IPS DF 4.7 (cell line): ENCODE measurements at regions not wholly inside any gene's neighbourhood (a gene's known extent, or its start where the extent isn't known, plus 50 kb on each side); places are given as distances from the start of the nearest gene placed in this dataset.
A peak's percentile ranks its signal among the peaks of the same experiment; 100 is the strongest.

Experiments
- DNase-seq: peaks from one replicate; pipeline ENCODE4 v3.0.0-alpha.2; 2013; ENCODE audit warnings: low spot score; ENCODE audit errors: extremely low read depth

DNA sequence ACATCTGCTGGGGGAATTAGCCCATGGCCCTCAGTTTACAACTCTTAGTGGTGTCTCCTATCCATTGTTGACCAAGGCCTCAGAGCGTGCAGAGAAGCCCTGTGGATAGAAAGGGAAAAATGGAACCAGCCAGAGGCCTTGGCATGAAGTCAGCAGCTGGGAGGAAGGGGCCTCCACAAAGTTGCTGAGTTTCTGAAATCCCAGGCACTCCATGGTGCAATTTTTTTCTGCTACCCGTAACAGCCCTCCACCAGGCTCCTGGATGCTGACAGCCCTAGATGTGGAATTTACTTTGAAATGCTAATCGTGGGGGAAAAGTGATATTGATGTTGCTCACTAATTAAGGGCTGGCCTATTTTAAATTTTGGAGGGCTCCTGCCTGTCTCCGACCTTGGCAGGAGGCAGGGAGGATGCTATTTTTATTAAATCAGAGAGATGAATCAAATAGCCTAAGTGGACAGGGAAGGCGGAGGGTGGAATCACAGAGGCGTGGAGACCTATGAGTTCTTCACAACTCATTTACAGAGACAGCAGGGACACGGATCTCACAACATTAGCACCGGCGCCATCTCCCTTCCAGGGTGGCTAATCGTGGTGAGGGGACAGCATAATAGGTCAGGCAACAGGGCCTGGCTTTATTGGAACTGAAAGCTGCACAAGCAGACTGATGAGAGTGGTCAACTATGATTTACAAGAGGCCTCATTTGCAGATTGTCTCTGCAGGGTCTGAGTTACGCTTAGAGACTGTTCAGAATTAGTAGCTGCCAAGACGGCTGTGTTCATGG lies 99.8 kb upstream of the WSCD2 start:
- DNase-seq: no peak

- no peak for DNase-seq
Measured at GRCh38 chr12:108033090-108033489, 96.0 kb upstream of the WSCD2 start.

DNA sequence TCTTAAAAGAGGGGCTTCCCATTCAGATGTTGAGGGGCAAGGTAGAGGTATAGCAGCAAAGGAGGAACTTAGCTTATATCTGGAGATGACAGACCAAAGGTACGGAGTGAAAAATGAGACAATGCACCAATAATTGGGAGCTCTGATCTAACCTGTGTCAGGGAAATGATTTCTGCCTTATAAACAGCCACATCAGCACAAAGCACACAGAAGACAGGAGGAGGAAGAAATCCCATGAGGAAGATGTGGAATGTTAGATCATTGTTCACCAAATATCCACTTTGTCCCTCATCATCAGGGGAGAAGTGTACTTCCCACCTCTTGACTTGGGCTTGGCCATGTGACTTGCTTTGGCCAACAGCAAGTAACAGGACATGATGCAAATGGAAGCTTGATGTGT lies 93.7 kb upstream of the WSCD2 start:
- DNase-seq: no peak

DNA sequence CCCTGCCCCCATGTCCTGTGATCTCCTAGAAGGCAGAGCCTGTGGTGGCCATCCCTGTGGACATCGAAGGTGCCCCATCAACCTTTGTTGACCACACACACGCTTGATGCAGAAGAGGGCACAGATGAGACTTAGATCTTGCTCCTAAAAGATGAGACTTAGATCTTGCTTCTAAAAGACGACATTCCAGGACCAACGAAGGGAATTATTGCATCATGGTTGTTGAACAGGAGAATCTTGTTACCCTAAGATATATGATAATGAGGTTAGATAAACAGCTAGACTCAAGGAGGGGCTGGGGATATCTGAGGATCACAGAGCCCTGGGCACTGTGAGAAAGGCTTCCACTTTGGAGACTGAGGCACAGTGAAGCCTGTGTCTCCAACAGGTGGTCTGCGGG lies 91.1 kb upstream of the WSCD2 start:
- DNase-seq: no peak

DNA sequence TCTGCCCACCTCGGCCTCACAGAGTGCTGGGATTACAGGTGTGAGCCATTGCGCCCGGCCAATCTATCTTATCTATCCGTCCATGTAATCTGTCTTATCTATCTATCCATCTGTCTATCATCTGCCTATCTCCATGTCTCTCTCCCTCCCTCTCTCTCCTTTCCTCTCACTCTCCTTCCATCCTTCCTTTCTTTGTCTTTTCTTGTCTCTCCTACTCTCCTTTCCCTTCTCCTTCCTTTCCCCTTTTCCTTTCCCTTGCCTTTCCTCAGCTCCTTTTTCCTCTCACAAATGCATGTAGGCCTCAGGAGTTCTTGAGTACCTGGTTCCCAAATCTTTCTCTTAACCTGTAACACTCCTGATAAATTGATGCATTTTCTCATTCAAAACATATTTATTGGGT lies 89.3 kb upstream of the WSCD2 start:
- no peak for DNase-seq

GRCh38 chr12:108040947-108041346 lies 88.1 kb upstream of the WSCD2 start:
- DNase-seq: no peak

- DNase-seq: no peak
Measured at GRCh38 chr12:108043286-108043685, 85.8 kb upstream of the WSCD2 start.

DNA sequence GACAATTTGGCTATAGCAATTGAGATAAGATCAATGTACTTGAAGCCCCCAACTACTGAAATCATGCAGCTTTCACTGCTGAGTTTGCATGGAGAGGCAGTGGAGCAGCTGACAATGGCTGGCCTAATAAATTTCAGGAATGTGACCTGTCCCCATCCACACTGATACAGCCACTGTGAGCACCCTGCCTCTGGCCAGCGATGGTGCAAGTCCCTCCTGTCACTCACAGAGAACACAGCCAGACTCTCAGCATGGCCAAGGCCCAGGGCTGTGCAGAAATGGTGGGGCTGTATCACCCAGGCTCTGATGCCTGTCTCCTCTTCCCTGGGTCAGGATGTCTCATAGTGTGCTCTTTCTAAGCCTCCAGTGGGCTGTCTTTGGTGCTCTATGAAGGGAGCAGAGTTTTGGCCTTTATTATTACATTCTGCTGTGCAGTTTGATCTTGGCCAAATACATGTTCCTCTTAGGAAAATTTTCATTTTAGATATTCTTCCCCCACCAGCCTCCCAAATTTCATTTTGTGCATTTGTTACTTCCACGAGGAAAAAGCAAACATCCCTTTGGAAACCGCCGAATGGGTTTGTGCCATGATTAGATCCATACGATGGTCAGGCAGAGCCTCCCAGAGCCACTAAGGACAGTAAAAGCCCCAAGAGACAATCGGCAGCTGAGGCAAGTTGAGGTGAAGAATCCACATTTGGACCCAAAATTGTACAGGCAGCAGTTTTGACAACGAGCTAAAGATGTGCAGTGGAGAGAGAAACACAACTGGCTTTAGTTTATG lies 85.1 kb upstream of the WSCD2 start:
- no peak for DNase-seq

- DNase-seq: no peak
Measured at GRCh38 chr12:108046135-108046534, 83.0 kb upstream of the WSCD2 start.

DNA sequence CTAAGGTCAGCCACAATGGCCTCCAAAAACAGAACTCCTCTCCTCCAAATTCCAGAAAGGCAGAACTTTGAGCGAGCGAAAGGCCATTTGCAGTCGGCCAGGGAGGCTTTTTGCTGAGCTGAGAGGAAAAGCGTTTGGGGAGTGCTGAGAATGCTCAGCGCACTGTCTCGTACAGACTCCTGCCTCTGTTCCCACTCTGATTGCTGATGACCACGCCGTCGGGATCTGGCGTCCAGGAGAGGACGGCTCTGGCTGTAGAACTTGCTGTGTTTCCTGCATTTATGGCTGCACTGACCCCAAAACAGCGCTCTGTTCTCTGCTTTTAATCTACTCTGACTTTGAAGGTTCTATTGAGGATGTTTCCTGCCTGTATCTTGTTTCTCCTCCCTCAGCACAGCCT lies 82.4 kb upstream of the WSCD2 start:
- no peak for DNase-seq

GRCh38 chr12:108047071-108047550 lies 82.0 kb upstream of the WSCD2 start:
- DNase-seq: no peak

DNA sequence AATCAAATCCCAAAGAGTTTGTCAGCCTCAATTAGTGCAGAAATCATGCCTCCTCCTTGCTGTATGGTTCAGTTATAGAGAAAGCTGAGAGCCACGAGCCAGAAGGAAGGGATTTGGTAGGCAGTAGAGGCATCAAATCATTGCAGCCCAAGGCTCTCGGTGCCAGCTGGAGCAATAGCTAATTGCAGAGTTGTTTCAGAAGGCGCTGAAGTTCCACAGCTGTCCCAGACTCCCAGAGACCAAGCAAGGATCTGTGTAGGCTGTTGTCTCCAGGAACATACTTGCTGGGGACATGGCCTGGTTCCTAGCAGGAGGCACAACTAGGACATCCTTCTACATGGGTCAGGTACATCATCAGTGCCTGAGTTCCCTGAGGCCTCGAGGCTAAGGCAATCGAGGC lies 80.4 kb upstream of the WSCD2 start:
- no peak for DNase-seq

DNA sequence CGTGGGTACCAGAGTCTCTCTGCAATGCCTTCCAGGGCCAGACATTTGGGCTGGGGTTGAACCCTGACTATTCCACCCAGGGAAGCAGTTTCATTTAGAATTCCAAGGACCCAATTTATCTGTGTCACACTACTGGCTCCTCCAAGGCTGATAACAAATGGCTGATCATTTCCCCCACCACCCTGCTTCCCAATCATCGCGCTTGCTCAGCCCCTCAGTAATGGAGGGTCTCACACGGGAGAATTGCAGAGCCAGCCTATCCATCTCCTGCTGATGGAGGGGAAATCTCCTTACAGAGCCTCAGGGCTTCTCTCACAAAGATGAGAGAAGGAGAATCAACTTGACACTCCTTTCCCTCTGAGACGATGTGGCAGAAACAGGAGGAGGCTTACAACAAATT lies 78.4 kb upstream of the WSCD2 start:
- DNase-seq: no peak

- no peak for DNase-seq
Measured at GRCh38 chr12:108052260-108052659, 76.8 kb upstream of the WSCD2 start.

DNA sequence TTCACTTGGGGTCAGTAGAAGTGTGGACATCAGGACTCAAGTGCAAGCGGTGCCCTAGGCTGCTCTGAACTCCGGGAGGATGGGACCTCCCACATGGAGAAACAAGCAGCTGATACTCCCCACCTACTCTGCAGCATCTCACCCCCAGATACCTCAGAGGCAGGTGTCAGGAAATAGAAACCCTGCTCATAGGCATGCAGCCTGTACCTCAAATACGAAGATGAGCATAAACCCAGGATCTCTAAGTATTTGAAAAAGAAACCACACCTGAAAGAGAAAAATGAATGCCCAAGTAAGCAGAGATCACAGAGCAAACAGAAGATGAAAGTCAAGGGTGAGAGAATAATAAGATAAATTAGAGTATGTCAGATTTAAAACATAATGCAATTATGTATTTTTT lies 75.6 kb upstream of the WSCD2 start:
- DNase-seq: no peak

DNA sequence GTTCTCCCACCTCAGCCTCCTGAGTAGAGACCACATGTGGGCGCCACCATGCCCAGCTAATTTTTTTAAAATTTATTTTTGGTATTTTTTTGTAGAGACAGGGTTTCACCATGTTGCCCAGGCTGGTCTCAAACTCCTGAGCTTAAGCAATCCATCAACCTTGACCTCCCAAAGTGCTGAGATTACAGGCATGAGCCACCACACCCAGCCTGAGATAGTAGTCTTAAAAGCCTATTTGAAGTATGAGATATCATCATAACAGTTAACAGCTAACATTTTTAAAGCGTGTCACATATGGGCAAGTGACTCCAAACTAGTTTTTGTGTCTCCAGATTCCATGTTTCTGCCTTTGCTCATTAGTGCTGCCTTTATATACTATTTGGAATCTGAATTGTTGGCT lies 74.6 kb upstream of the WSCD2 start:
- no peak for DNase-seq

- no peak for DNase-seq
Measured at GRCh38 chr12:108055141-108055540, 73.9 kb upstream of the WSCD2 start.

- DNase-seq: no peak
Measured at GRCh38 chr12:108060067-108060466, 69.0 kb upstream of the WSCD2 start.

GRCh38 chr12:108060903-108061302 lies 68.2 kb upstream of the WSCD2 start:
- DNase-seq: no peak

- DNase-seq: peak; percentile 44
Measured at GRCh38 chr12:108063192-108063591, 65.9 kb upstream of the WSCD2 start.

- DNase-seq: no peak
Measured at GRCh38 chr12:108065069-108065468, 64.0 kb upstream of the WSCD2 start.
